ENCODE measurements at regions not wholly inside any gene's neighbourhood (a gene's known extent, or its start where the extent isn't known, plus 50 kb on each side); places are given as distances from the start of the nearest gene placed in this dataset.

- TF ChIP-seq EZH2phosphoT487 (IDR thresholded peaks at IDR 0.05; ENCODE audit: low read depth) = no peak
- TF ChIP-seq CTCF (IDR thresholded peaks at IDR 0.05; ENCODE audit: low read depth, low read length) = no peak
These were observed 375.9 kb upstream of the TSHZ2 start for GRCh38 chr20:52596256-52596655.
